ENCODE measurements at regions not wholly inside any gene's neighbourhood (a gene's known extent, or its start where the extent isn't known, plus 50 kb on each side); places are given as distances from the start of the nearest gene placed in this dataset.

GRCh38 chr3:24845524-24846155 is 351.0 kb upstream of the THRB start:
- TF ChIP-seq CTCF (IDR thresholded peaks at IDR 0.05; ENCODE audit: insufficient read depth, low read length, poor library complexity, severe bottlenecking): no peak
- DNase-seq (ENCODE audit: low read depth): no peak
- no peaks in the 10 kb centered on the region for H3K36me3 ChIP-seq (ENCODE audit: control insufficient read depth, insufficient read depth, low read length)
- no peak overlapping the region for H3K4me3 ChIP-seq (ENCODE audit: low read depth, low read length)
- H3K27me3 ChIP-seq (ENCODE audit: control insufficient read depth, insufficient read depth, low read length): no peaks in the 10 kb centered on the region

GRCh38 chr3:24846286-24846860 is 351.7 kb upstream of the THRB start:
- no peak for DNase-seq (ENCODE audit: low read depth)
- H3K27me3 ChIP-seq (ENCODE audit: control insufficient read depth, insufficient read depth, low read length): no peaks in the 10 kb centered on the region
- TF ChIP-seq CTCF (IDR thresholded peaks at IDR 0.05; ENCODE audit: insufficient read depth, low read length, poor library complexity, severe bottlenecking): no peak

GRCh38 chr3:24850245-24850644 is 355.6 kb upstream of the THRB start:
- no peaks in the 10 kb centered on the region for H3K36me3 ChIP-seq (ENCODE audit: control insufficient read depth, insufficient read depth, low read length)
- DNase-seq (ENCODE audit: low read depth): no peak
- no peak overlapping the region for H3K4me3 ChIP-seq (ENCODE audit: low read depth, low read length)
- TF ChIP-seq CTCF (IDR thresholded peaks at IDR 0.05; ENCODE audit: insufficient read depth, low read length, poor library complexity, severe bottlenecking): no peak
- no peaks in the 10 kb centered on the region for H3K27me3 ChIP-seq (ENCODE audit: control insufficient read depth, insufficient read depth, low read length)

More at GRCh38 chr3:24846286-24846860, 351.7 kb upstream of the THRB start:
- Histone ChIP-seq H3K36me3 (ENCODE audit: control insufficient read depth, insufficient read depth, low read length) (no peaks in the 10 kb centered on the region), H3K4me3 (ENCODE audit: low read depth, low read length) (no peak overlapping the region)

GRCh38 chr3:24853685-24854490 is 359.2 kb upstream of the THRB start:
- TF ChIP-seq CTCF (IDR thresholded peaks at IDR 0.05; ENCODE audit: insufficient read depth, low read length, poor library complexity, severe bottlenecking): no peak
- Histone ChIP-seq H3K36me3 (ENCODE audit: control insufficient read depth, insufficient read depth, low read length) (no peaks in the 10 kb centered on the region), H3K27me3 (ENCODE audit: control insufficient read depth, insufficient read depth, low read length) (no peaks in the 10 kb centered on the region), H3K4me3 (ENCODE audit: low read depth, low read length) (no peak overlapping the region)
- no peak for DNase-seq (ENCODE audit: low read depth)

GRCh38 chr3:24854748-24855147 is 360.1 kb upstream of the THRB start:
- Histone ChIP-seq H3K36me3 (ENCODE audit: control insufficient read depth, insufficient read depth, low read length) (no peaks in the 10 kb centered on the region), H3K27me3 (ENCODE audit: control insufficient read depth, insufficient read depth, low read length) (no peaks in the 10 kb centered on the region), H3K4me3 (ENCODE audit: low read depth, low read length) (no peak overlapping the region)
- TF ChIP-seq CTCF (IDR thresholded peaks at IDR 0.05; ENCODE audit: insufficient read depth, low read length, poor library complexity, severe bottlenecking): no peak
- no peak for DNase-seq (ENCODE audit: low read depth)
